ENCODE measurements at regions not wholly inside any gene's neighbourhood (a gene's known extent, or its start where the extent isn't known, plus 50 kb on each side); places are given as distances from the start of the nearest gene placed in this dataset.

- WGBS (ENCODE audit: insufficient coverage, low coverage, low lambda C conversion rate, missing lambda C conversion rate) = 45% methylated on average over 3 of the region's 3 CpGs
- Histone ChIP-seq H3K27ac (no peak overlapping the region), H3K36me3 (no peaks in the 10 kb centered on the region), H3K4me3 (no peak overlapping the region), H3K4me1 (no peaks in the 10 kb centered on the region), H3K9me3 (no peaks in the 10 kb centered on the region), H3K27me3 (no peaks in the 10 kb centered on the region)
- TF ChIP-seq CTCF (IDR thresholded peaks at IDR 0.05) (no peak), POLR2A (IDR thresholded peaks at IDR 0.05) (no peak)
- ATAC-seq (no peak), DNase-seq (no peak)
- intact Hi-C loops (cut with DNase I) = no loop called here
These were observed 51.3 kb upstream of the EIF2S2 start for GRCh38 chr20:34163307-34163706.

DNA sequence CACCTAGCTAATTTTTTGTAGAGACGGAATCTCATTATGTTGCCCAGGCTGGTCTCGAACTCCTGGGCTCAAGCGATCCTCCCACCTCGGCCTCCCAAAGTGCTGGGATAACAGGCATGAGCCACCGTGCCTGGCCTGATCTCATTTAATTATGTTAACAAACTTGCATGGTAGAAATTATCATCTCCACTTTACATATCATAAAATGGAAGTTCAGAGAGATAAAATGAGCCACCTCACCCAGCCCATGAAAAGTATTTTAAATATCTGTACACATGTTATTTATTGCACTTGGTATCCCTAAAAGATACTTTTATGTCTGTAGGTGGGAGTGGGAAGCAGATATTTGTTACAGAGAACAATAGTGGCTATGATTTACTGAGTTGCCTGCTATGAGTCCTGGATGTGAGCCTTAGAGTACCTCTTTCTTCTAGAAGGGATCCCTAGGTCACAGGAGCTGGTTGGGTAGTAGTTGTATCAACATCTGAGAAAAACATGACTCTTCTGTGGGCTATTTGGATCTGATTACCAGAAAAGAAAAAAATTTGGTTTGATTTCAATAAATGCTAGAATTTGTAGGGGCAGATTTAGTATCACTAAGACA is 52.4 kb upstream of the EIF2S2 start:
- ATAC-seq = no peak
- intact Hi-C loops (cut with DNase I) = no loop called here

DNA sequence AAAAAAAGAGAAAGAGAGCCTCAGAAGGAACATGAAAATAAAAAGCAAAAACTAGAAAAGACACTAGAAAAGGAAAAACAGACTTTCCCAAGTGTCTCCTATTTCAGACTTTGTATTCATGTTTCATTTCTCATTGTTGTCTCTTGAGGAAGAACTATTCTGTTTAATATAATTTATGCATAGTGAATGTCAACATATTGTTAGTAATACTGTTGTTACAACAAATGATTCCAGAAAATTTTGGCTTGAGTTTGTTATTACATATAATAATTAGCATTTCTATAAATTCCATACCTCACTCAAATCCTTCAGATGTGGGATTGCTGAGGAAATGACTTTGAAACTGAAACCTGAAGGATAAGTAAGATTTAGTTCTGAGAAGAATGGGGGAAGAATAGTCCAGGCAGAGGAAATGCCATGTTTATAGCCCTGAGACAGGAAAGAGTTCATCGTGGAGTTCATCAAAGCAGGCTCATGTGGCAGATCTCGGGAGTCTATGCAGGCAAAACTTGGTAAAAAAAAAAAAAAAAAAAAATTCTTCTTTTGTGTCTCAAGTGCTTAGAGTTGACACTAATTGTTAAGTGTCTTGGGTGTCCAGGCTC is 53.1 kb upstream of the EIF2S2 start:
- no peak overlapping the region for H3K4me3 ChIP-seq
- intact Hi-C loops (cut with DNase I) = no loop called here
- TF ChIP-seq CTCF (IDR thresholded peaks at IDR 0.05) (no peak), POLR2A (IDR thresholded peaks at IDR 0.05) (no peak)
- no peak overlapping the region for H3K27ac ChIP-seq
- DNase-seq (no peak), ATAC-seq (peak in 3 of 4 donors; percentile 16 to 53 (median 31))
- no peaks in the 10 kb centered on the region for H3K4me1 ChIP-seq
- WGBS (ENCODE audit: insufficient coverage, low coverage, low lambda C conversion rate, missing lambda C conversion rate) = 22% methylated on average over 2 of the region's 2 CpGs
- no peaks in the 10 kb centered on the region for H3K9me3 ChIP-seq
- H3K27me3 ChIP-seq = no peaks in the 10 kb centered on the region
- no peaks in the 10 kb centered on the region for H3K36me3 ChIP-seq

More for the DNA sequence above, 52.4 kb upstream of the EIF2S2 start:
- no peaks in the 10 kb centered on the region for H3K4me1 ChIP-seq
- no peak for DNase-seq
- no peak overlapping the region for H3K4me3 ChIP-seq
- H3K27ac ChIP-seq = no peak overlapping the region
- no peaks in the 10 kb centered on the region for H3K9me3 ChIP-seq
- no peaks in the 10 kb centered on the region for H3K36me3 ChIP-seq
- 88% methylated on average over 5 of the region's 5 CpGs for WGBS (ENCODE audit: insufficient coverage, low coverage, low lambda C conversion rate, missing lambda C conversion rate)
- no peaks in the 10 kb centered on the region for H3K27me3 ChIP-seq
- TF ChIP-seq CTCF (IDR thresholded peaks at IDR 0.05) (no peak), POLR2A (IDR thresholded peaks at IDR 0.05) (no peak)

DNA sequence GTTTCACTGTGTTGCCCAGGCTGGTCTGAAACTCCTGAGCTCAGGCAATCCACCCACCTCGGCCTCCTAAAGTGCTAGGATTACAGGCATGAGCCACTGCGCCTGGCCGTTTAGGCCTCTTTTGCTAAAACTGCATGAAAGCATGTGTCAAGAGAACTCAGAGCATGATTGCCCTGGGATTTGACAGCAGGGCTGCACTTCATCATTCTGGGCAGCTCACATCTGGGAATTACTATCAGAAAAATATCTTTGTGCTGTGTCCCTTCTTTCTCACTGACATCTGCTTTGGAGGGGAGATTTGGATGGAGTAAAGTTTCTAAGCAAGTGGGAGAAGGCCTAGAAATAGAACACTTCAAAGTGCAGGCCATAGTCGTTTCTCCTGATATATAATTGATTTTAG is 59.6 kb upstream of the EIF2S2 start:
- 76% methylated on average over 4 of the region's 4 CpGs for WGBS (ENCODE audit: insufficient coverage, low coverage, low lambda C conversion rate, missing lambda C conversion rate)
- no peaks in the 10 kb centered on the region for H3K27me3 ChIP-seq
- no peak overlapping the region for H3K4me3 ChIP-seq
- intact Hi-C loops (cut with DNase I) = no loop called here
- DNase-seq (no peak), ATAC-seq (no peak)
- H3K27ac ChIP-seq = no peak overlapping the region
- no peaks in the 10 kb centered on the region for H3K9me3 ChIP-seq
- H3K4me1 ChIP-seq = no peaks in the 10 kb centered on the region
- no peaks in the 10 kb centered on the region for H3K36me3 ChIP-seq
- TF ChIP-seq POLR2A (IDR thresholded peaks at IDR 0.05) (no peak), CTCF (IDR thresholded peaks at IDR 0.05) (no peak)

Measured in right lobe of liver (tissue), 6 donors.